Endothelial cell (in vitro differentiated cells): ENCODE measurements at regions not wholly inside any gene's neighbourhood (a gene's known extent, or its start where the extent isn't known, plus 50 kb on each side); places are given as distances from the start of the nearest gene placed in this dataset.

ENCODE experiments used
- DNase-seq: peaks from one replicate; pipeline ENCODE4 v3.0.0; 2021; ENCODE audit warnings: low spot score
- H3K27ac Mint-ChIP-seq: one replicate; pipeline ENCODE4 v1.8.0; 2021; ENCODE audit warnings: mixed read lengths, inconsistent platforms; ENCODE audit not compliant: unreplicated experiment
- H3K27me3 Mint-ChIP-seq: one replicate; pipeline ENCODE4 v1.8.0; 2021; ENCODE audit warnings: mild to moderate bottlenecking, moderate library complexity, mixed read lengths, inconsistent platforms; ENCODE audit not compliant: unreplicated experiment
- H3K36me3 Mint-ChIP-seq: one replicate; pipeline ENCODE4 v1.8.0; 2021; ENCODE audit warnings: mild to moderate bottlenecking, low read depth, mixed read lengths, inconsistent platforms; ENCODE audit not compliant: unreplicated experiment
- H3K4me1 Mint-ChIP-seq: one replicate; pipeline ENCODE4 v1.8.0; 2021; ENCODE audit warnings: mild to moderate bottlenecking, mixed read lengths, inconsistent platforms; ENCODE audit not compliant: unreplicated experiment
- H3K4me3 Mint-ChIP-seq: one replicate; pipeline ENCODE4 v1.8.0; 2021; ENCODE audit warnings: mild to moderate bottlenecking, mixed read lengths, inconsistent platforms; ENCODE audit not compliant: unreplicated experiment
- H3K9me3 Mint-ChIP-seq: one replicate; pipeline ENCODE4 v1.8.0; 2021; ENCODE audit warnings: mixed read lengths, inconsistent platforms; ENCODE audit not compliant: unreplicated experiment
- TF ChIP-seq, protein P1 (sequence below): fragments of 200-600 bp; sonication (generic); IDR thresholded peaks from one replicate; pipeline ENCODE4 v1.5.0; 2021; ENCODE audit warnings: antibody characterized with exemption; ENCODE audit not compliant: unreplicated experiment

- Mint-ChIP-seq H3K9me3 (no peaks in the 10 kb centered on the region), H3K4me3 (no peak overlapping the region), H3K4me1 (no peaks in the 10 kb centered on the region), H3K27ac (no peak overlapping the region), H3K36me3 (no peaks in the 10 kb centered on the region), H3K27me3 (no peaks in the 10 kb centered on the region)
- DNase-seq, result no peak
- TF ChIP-seq, protein P1, sequence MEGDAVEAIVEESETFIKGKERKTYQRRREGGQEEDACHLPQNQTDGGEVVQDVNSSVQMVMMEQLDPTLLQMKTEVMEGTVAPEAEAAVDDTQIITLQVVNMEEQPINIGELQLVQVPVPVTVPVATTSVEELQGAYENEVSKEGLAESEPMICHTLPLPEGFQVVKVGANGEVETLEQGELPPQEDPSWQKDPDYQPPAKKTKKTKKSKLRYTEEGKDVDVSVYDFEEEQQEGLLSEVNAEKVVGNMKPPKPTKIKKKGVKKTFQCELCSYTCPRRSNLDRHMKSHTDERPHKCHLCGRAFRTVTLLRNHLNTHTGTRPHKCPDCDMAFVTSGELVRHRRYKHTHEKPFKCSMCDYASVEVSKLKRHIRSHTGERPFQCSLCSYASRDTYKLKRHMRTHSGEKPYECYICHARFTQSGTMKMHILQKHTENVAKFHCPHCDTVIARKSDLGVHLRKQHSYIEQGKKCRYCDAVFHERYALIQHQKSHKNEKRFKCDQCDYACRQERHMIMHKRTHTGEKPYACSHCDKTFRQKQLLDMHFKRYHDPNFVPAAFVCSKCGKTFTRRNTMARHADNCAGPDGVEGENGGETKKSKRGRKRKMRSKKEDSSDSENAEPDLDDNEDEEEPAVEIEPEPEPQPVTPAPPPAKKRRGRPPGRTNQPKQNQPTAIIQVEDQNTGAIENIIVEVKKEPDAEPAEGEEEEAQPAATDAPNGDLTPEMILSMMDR, result no peak
Measured at GRCh38 chr2:146826388-146826787, 1018.4 kb upstream of the ACVR2A start.

DNA sequence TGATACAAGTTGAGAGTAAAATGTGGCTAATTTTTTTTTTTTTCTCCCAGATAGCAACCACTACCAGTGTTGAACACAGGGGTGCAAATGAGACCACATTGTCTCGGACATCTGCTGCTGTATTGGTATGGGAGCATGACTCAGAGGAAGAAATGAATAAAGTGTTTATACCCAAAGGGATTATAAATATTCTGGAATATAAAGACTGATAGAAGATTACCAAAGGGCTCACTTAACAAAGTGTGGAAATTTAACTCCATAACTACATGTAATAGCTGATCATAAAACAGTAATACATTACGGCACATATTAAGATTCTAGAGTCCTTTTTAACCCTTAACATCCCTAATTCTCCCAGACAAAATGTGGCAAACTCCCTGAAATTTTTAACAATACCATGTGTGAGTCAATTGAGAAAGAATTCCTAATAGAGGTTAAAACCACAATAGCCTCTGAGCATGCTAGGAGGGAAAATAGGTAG is 1023.0 kb upstream of the ACVR2A start:
- TF ChIP-seq, protein P1, result no peak
- no peaks in the 10 kb centered on the region for H3K36me3 Mint-ChIP-seq
- H3K27ac Mint-ChIP-seq, result no peak overlapping the region
- H3K9me3 Mint-ChIP-seq, result no peaks in the 10 kb centered on the region
- H3K4me1 Mint-ChIP-seq, result no peaks in the 10 kb centered on the region
- no peak overlapping the region for H3K4me3 Mint-ChIP-seq
- no peak for DNase-seq
- peaks cover 1% of the 10 kb centered on the region for H3K27me3 Mint-ChIP-seq

DNA sequence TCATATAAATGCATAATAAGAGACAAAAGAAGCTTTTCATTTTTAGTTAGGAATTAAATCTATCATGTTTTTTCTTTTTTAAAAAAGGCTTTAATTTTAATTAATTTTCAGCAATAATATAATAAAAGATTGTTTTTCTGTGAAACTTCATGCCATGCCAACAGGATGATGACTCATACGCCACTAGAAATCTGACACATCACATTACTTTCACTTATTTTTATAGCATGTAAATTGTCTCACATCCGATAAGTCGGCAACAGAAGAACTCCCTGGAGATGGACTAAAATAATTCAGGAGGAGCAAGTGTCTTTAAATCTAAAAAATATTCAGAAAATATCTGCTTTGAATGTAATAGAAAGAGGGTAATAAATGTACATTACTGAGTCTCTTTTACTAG is 1024.2 kb upstream of the ACVR2A start:
- no peaks in the 10 kb centered on the region for H3K4me1 Mint-ChIP-seq
- TF ChIP-seq, protein P1, result no peak
- DNase-seq, result no peak
- H3K27me3 Mint-ChIP-seq, result peaks cover 1% of the 10 kb centered on the region
- no peak overlapping the region for H3K27ac Mint-ChIP-seq
- H3K9me3 Mint-ChIP-seq, result no peaks in the 10 kb centered on the region
- H3K36me3 Mint-ChIP-seq, result no peaks in the 10 kb centered on the region
- no peak overlapping the region for H3K4me3 Mint-ChIP-seq

DNA sequence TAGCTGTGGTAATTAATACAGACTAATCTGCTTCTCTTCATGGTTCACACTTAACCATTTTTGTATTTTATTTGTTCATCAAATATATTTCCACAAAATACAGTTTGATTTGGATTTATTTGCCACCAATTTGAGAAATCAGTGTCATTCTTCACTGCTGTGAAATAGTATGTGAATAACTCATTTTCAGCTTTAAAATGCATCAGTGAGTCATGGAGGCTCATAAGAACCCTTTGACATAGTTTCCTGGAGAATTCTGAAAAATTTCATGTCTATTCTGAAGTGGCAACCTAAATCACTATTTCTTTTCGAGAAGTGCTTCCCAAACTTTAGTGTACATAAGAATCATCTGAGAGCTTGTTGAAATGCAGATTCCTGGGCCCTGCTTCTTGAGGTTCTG is 1026.7 kb upstream of the ACVR2A start:
- DNase-seq, result no peak

DNA sequence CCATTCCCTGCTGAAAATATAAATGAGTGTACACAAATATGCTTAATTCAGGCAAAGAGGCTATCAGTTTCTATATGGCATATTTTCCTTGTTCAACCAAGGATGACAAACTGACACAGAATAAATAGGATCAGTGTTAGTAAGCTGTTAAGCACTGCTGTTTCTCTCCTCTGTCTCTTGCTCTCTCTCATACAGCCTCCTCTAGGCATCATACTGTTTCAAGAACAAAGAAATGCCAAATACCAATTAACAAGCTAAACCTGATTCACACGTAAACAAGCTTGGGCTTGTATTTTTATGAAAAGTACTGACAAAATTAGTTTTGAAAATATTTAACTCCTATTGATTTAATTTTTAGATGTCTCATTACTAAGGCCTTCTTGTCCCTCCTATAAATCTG is 1027.2 kb upstream of the ACVR2A start:
- no peak for DNase-seq
- peaks cover 4% of the 10 kb centered on the region for H3K27me3 Mint-ChIP-seq
- H3K4me3 Mint-ChIP-seq, result no peak overlapping the region
- no peaks in the 10 kb centered on the region for H3K4me1 Mint-ChIP-seq
- H3K27ac Mint-ChIP-seq, result no peak overlapping the region
- TF ChIP-seq, protein P1, result no peak
- no peaks in the 10 kb centered on the region for H3K36me3 Mint-ChIP-seq
- H3K9me3 Mint-ChIP-seq, result no peaks in the 10 kb centered on the region

More for the DNA sequence above, 1026.7 kb upstream of the ACVR2A start:
- no peak overlapping the region for H3K4me3 Mint-ChIP-seq
- H3K27me3 Mint-ChIP-seq, result peaks cover 3% of the 10 kb centered on the region
- no peaks in the 10 kb centered on the region for H3K36me3 Mint-ChIP-seq
- TF ChIP-seq, protein P1, result no peak
- H3K4me1 Mint-ChIP-seq, result no peaks in the 10 kb centered on the region
- no peaks in the 10 kb centered on the region for H3K9me3 Mint-ChIP-seq
- H3K27ac Mint-ChIP-seq, result no peak overlapping the region
